ENCODE measurements at regions not wholly inside any gene's neighbourhood (a gene's known extent, or its start where the extent isn't known, plus 50 kb on each side); places are given as distances from the start of the nearest gene placed in this dataset.

DNA sequence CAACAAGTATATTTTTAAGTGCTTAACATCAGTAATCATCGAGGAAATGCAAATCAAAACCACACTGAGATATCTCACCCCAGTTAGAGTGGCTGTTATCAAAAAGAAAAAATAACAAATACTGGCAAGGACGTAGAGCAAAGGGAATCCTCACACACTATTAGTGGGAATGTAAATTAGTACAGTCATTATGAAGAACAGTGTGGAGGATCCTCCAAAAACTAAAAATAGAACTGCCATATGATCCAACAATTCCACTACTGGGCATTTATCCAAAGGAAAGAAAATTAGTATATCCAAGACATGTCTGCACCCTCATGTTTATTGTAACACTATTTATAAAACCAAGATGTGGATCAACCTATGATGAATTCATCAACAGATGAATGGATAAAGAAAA is 149.0 kb upstream of the PWP1 start:
- no peak for DNase-seq
- no peak for ATAC-seq (ENCODE audit: low read depth)
- Mint-ChIP-seq H3K9me3 (peaks cover 1% of the 10 kb centered on the region), H3K4me3 (no peak overlapping the region), H3K27ac (no peak overlapping the region), H3K36me3 (peaks cover 9% of the 10 kb centered on the region), H3K4me1 (peaks cover 14% of the 10 kb centered on the region), H3K27me3 (no peaks in the 10 kb centered on the region)
- POLR2A ChIA-PET = no interaction called here

DNA sequence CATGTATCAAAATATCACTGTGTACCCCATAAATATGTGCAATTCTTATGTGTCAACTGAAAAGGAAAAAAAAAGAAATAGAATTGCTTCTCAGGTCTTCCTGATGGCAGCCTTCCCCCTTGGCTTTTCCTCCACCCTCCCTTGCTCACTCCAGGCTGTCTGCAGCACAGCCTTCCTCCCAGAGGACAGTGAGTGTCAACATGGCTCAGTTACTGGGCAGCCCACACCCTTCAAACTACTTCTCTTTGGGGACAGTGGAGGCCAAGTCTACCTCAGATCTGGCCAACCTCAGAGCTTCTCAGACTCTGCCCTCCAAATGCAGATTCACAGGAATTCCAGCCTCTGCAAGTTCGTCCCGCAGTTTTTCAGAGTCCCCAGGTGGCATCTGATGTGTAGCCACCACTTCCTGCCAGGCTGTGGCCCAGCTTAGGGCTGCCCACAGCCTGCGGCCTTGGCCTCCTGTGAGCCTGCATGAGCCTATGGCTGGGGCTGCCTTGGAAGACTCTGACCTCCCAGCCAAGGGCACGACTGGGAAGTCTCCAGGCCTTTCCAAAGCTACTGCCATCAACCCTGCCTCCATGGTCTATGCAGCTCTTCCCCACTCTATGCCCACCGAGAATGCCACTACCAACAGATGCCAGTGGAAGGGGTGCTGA is 148.0 kb upstream of the PWP1 start:
- POLR2A ChIA-PET = no interaction called here
- Mint-ChIP-seq H3K27ac (no peak overlapping the region), H3K9me3 (peaks cover 1% of the 10 kb centered on the region), H3K27me3 (no peaks in the 10 kb centered on the region), H3K36me3 (peaks cover 6% of the 10 kb centered on the region), H3K4me1 (peaks cover 14% of the 10 kb centered on the region), H3K4me3 (no peak overlapping the region)
- ATAC-seq (ENCODE audit: low read depth) (no peak), DNase-seq (no peak)

DNA sequence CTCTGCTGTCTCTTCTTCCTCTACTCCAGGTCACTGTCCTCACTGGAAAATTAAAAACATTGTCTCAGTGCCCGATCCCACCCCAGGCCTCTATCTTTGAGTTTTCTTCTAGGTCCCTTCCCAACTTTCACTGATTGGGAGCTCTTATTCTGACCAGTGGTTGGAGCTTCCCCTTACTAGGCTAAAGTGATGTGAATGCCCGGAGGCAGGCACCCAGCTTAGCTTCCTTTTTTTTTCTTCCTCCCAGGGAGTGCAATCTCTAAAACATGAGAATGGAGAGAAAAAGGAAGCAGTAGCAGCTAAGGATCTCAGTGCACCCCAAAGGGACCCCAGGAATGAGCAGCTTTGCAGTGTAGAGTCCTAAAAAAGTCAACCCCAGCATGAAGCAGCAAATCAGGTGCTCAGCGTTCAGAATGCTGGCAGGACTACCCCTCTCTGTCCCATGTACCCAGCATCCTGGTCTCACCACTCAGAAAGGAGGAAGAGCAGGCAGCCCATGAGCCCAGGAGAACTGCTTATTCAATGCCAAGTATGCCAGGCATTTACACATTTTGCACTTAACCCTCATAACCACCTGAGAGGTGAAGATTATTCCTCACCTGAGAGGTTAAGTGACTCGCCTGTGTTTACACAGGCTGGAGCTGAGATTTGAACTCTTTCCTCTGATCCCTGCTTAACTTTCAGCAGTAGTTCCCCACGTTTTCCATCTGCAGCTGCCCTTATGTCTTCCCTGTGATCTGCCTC is 146.2 kb upstream of the PWP1 start:
- Mint-ChIP-seq H3K27ac (no peak overlapping the region), H3K4me3 (no peak overlapping the region), H3K36me3 (peaks cover 2% of the 10 kb centered on the region), H3K27me3 (no peaks in the 10 kb centered on the region), H3K9me3 (no peaks in the 10 kb centered on the region), H3K4me1 (peaks cover 7% of the 10 kb centered on the region)
- POLR2A ChIA-PET = no interaction called here
- no peak for DNase-seq
- no peak for ATAC-seq (ENCODE audit: low read depth)

DNA sequence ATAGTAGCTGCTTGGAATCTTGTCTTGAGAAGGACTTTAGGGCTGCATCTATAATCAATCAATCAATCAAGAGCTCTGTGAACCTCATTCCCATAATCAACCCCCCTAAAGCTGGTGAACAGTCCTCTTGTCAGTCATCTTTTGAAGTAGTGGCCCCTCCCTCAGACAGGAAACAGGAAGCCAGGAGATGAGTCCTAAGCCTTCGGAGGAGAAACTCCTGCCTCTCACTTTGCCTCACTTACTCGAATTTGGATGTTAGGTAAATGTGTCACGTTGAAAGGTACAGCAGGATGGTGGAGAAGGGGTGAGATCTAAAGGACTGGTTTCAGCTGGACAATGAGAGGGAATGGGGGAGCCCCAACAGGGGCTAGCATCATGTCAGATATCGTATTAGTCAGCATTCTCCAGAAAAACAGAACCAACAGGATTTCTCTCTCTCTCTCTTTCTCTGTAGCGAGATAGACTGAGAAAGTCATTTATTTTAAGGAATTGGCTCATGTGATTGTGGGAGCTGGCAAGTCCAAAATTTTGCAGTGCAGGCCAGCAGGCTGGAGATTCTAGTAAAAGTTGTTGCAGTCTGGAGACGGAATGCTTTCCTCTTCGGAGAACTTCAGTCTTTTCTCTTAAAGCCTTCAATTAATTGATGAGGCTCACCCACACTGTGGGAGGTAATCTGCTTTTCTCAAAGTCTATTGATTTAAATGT is 144.4 kb upstream of the PWP1 start:
- no peaks in the 10 kb centered on the region for H3K9me3 Mint-ChIP-seq
- DNase-seq (no peak), ATAC-seq (ENCODE audit: low read depth) (no peak)
- no peaks in the 10 kb centered on the region for H3K27me3 Mint-ChIP-seq
- H3K36me3 Mint-ChIP-seq = peaks cover 10% of the 10 kb centered on the region
- no peak overlapping the region for H3K4me3 Mint-ChIP-seq
- H3K4me1 Mint-ChIP-seq = peaks cover 7% of the 10 kb centered on the region
- H3K27ac Mint-ChIP-seq = no peak overlapping the region
- POLR2A ChIA-PET = no interaction called here

DNA sequence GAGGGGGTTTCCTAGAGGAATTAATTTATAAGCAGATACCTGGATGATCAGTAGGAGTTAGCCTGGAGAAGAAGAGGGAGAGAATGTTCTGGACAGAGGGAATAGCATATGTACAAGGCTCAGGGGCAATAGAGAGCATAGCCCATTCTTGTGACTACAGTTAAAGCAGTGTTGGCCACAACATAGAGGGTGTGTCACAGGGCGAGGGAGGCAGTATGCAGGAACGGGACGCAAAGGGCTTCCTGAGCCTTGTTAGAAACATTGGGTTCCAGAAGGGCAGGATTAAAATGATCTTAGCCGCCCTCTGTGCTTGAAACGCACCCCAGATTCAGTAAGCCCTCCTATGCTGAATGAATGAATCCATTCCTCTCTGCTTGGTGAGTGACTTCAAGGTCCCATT is 142.2 kb upstream of the PWP1 start:
- peaks cover 4% of the 10 kb centered on the region for H3K9me3 Mint-ChIP-seq
- peaks cover 6% of the 10 kb centered on the region for H3K4me1 Mint-ChIP-seq
- no peak for ATAC-seq (ENCODE audit: low read depth)

DNA sequence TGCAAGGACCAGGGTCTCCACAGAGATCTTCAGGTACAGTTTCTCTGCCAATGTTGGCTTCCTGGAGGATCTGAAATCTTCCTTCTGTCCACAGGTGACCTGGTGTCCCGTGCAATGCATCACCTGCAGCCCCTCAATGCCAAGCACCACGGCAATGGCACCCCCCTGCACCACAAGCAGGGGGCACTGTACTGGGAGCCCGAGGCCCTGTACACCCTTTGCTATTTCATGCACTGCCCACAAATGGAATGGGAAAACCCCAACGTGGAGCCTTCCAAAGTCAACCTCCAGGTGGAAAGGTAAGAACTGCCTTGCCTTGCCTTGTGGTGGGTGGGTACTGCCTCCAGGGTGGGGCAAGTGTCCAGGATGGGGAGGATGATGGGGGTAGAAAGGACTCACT is 141.8 kb upstream of the PWP1 start:
- Mint-ChIP-seq H3K9me3 (peaks cover 6% of the 10 kb centered on the region), H3K27me3 (no peaks in the 10 kb centered on the region), H3K4me3 (no peak overlapping the region), H3K36me3 (peaks cover 30% of the 10 kb centered on the region), H3K27ac (no peak overlapping the region), H3K4me1 (peaks cover 6% of the 10 kb centered on the region)
- POLR2A ChIA-PET = no interaction called here
- ATAC-seq (ENCODE audit: low read depth) (no peak), DNase-seq (no peak)

More for the DNA sequence above, 142.2 kb upstream of the PWP1 start:
- H3K27me3 Mint-ChIP-seq = no peaks in the 10 kb centered on the region
- peaks cover 27% of the 10 kb centered on the region for H3K36me3 Mint-ChIP-seq
- no peak for DNase-seq
- POLR2A ChIA-PET = no interaction called here
- H3K4me3 Mint-ChIP-seq = no peak overlapping the region
- H3K27ac Mint-ChIP-seq = no peak overlapping the region

DNA sequence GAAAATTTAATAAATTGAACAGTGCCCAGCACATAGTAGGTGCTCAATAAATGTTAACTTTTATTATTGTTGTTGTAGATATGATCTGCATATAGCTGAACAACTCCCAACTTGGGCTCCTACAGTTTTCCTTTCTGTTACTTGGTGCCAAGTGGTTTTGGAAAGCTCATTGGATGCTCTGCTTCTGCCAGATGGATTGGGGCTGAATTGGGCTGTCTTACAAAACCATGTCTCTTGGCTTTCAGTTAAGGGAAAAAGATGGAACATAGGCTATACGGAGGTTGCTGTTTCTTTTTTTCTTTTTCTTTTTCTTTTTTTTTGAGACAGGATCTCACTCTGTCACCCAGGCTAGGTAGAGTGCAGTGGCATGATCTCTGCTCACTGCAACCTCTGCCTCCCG is 140.7 kb upstream of the PWP1 start:
- POLR2A ChIA-PET = no interaction called here
- peaks cover 6% of the 10 kb centered on the region for H3K4me1 Mint-ChIP-seq

DNA sequence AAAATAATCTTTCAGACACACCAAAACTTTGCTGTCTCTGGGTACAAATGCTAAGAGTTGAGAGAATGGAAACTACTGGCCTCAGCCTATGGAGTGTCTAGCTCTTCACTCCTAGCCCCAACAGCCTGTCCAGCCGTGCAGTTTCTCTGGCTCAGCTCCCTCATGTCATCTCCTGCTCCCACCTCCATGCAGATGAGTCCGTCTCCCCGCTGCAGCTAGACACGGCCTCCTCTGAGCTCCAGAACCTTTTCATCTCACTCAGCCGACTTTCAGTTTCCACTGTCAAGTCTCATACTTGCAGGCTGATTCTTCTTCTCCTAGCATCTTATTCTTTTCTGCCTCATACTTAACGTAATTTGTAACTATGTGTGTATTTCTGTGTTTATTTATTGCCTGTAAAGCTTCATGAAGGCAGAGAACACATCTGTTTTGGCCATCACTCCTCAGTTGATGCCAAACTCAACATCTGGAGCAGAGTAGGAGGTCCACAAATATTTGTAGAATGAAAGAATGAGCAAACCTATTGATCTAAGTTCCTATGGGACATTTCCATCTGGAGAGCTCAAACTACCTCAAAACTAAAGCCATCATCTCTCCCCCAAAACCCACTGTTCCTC is 139.8 kb upstream of the PWP1 start:
- Mint-ChIP-seq H3K36me3 (peaks cover 38% of the 10 kb centered on the region), H3K4me1 (peaks cover 5% of the 10 kb centered on the region), H3K9me3 (peaks cover 7% of the 10 kb centered on the region), H3K4me3 (no peak overlapping the region), H3K27ac (no peak overlapping the region), H3K27me3 (no peaks in the 10 kb centered on the region)
- no peak for ATAC-seq (ENCODE audit: low read depth)
- DNase-seq = no peak
- POLR2A ChIA-PET = no interaction called here

More for the DNA sequence above, 140.7 kb upstream of the PWP1 start:
- H3K27me3 Mint-ChIP-seq = no peaks in the 10 kb centered on the region
- peaks cover 7% of the 10 kb centered on the region for H3K9me3 Mint-ChIP-seq
- ATAC-seq (ENCODE audit: low read depth) (no peak), DNase-seq (no peak)
- peaks cover 38% of the 10 kb centered on the region for H3K36me3 Mint-ChIP-seq
- H3K4me3 Mint-ChIP-seq = no peak overlapping the region
- no peak overlapping the region for H3K27ac Mint-ChIP-seq

DNA sequence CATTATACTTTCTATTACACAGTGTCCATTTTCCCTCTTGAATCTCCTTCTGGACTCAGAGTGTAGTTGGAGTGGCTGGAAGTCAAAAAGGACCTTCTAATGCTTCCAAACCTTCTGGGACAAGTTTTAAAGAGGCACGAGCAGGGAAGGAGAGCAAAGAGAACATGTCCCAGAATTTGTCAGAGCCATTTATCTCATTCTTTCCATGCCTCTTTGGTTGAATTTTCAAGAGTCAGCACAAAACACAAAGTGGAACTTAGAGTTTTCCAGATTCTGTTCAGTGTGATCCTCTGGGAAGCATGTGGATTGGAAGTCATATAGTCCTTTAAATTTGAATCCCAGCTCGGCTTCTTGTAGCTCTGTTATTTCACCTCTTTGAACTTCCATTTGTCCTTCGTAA is 138.2 kb upstream of the PWP1 start:
- H3K4me3 Mint-ChIP-seq = no peak overlapping the region
- POLR2A ChIA-PET = no interaction called here
- H3K9me3 Mint-ChIP-seq = peaks cover 7% of the 10 kb centered on the region
- no peak for DNase-seq
- no peak for ATAC-seq (ENCODE audit: low read depth)
- H3K4me1 Mint-ChIP-seq = peaks cover 2% of the 10 kb centered on the region
- no peak overlapping the region for H3K27ac Mint-ChIP-seq
- no peaks in the 10 kb centered on the region for H3K27me3 Mint-ChIP-seq
- H3K36me3 Mint-ChIP-seq = peaks cover 38% of the 10 kb centered on the region

DNA sequence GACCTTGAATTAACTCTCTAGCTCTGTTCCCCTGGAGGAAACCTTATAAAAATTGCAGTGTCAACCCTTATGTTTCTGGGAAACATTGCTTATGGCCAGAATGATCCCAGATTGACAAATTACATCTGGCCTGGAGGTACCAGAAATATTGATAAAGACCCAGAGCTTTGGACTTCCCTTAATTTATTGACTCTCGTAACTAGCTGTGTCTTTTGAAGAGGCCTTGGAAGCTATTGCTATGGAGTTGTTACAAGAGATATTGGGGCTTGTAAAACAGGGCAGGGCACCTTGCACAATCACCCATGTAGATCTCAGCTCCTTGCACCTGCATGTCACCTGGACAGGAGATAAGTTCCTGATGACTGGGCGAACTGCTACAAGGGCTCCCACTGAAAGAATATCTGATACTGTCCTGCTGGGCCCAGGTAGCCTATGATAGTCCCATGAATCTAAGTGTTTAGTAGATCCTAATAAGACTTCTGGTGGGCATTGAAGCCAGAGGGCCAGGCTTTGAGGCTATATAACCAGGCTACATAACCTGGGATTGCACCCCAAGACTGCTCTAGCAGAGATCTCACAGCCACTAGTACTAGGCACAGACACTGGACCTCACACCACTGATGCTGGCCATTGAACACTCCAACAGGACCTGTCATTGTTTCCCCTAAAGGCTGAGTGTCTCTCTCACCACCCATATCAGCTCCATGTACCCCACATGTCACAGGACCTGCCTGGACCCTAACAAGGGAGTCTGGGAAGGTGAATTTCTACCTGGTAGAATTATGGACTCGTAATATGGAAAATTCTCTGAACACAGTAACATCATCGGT is 135.7 kb upstream of the PWP1 start:
- POLR2A ChIA-PET = no interaction called here
- no peak overlapping the region for H3K4me3 Mint-ChIP-seq
- DNase-seq (no peak), ATAC-seq (ENCODE audit: low read depth) (no peak)
- H3K4me1 Mint-ChIP-seq = peaks cover 2% of the 10 kb centered on the region
- peaks cover 7% of the 10 kb centered on the region for H3K9me3 Mint-ChIP-seq
- no peaks in the 10 kb centered on the region for H3K27me3 Mint-ChIP-seq
- peaks cover 38% of the 10 kb centered on the region for H3K36me3 Mint-ChIP-seq
- H3K27ac Mint-ChIP-seq = no peak overlapping the region

DNA sequence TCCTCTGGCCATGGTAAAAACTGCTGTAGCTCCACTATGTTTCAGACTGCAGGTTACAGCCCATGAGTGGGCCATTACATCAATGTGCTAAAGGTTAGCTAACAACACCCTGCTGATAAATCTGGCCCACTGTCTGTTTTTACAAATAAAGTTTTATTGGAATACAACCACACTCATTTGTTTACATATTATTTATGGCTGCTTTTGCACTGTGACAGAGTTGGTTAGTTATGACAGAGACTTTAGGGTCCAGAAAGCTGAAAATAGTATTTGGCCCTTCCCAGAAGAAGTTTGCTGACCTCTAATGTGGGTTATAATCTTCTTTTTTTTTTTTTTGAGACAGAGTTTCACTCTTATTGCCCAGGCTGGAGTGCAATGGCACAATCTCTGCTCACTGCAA is 134.2 kb upstream of the PWP1 start:
- H3K4me3 Mint-ChIP-seq = no peak overlapping the region
- peaks cover 2% of the 10 kb centered on the region for H3K4me1 Mint-ChIP-seq
- no peak for DNase-seq
- H3K9me3 Mint-ChIP-seq = peaks cover 7% of the 10 kb centered on the region
- POLR2A ChIA-PET = interaction anchor here (0.7 kb wide), 1 partner anchor 36 kb away, joined by 3 read pairs; no protein-coding TSS in a partner anchor
- ATAC-seq (ENCODE audit: low read depth) = no peak
- peaks cover 26% of the 10 kb centered on the region for H3K36me3 Mint-ChIP-seq
- no peaks in the 10 kb centered on the region for H3K27me3 Mint-ChIP-seq
- H3K27ac Mint-ChIP-seq = no peak overlapping the region

DNA sequence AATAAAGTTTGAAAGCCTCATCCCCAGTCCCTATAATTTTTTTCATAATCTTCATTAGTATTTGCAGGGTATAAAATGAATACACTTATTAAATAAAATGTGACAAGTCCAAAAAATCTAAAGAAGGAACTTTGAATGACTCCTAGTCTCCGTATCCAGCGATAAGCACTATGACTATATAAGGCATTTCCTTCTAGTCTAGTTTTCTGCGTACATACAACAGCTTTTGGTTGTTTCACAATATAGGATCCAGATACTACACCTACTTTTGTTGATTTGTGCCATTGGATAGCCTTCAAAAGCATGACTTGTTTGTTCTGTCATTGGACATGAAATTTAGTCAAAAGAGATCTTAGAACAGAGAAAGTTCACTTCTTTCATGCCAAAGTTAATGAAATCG is 133.3 kb upstream of the PWP1 start:
- no peak for ATAC-seq (ENCODE audit: low read depth)
- Mint-ChIP-seq H3K9me3 (peaks cover 7% of the 10 kb centered on the region), H3K4me1 (peaks cover under 1% of the 10 kb centered on the region), H3K36me3 (peaks cover 21% of the 10 kb centered on the region), H3K27ac (no peak overlapping the region), H3K4me3 (no peak overlapping the region), H3K27me3 (no peaks in the 10 kb centered on the region)
- POLR2A ChIA-PET = no interaction called here
- DNase-seq = no peak

DNA sequence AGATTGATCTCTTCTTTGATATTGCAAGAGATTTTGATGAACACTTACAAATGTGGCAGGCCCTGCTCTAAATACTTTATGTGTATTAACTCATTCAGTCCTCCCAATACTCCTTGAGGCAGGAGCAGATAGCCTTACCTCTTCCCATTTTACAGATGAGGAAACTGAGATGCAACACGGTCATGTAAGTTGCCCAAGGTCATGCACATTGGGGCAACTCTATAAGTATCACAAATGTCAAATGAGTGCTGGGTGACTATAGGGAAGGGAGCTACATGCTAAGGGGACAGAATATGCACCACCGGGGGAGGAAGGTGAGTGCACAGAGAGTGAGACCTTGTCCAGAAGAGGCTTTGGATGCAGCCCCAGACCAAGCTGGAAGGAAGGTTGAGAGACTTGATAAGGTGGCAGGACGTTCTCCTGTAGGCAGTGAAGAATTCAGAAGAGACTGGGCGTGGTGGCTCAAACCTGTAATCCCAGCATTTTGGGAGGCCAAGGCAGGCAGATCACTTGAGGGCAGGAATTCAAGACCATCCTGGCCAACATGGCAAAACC is 132.3 kb upstream of the PWP1 start:
- no peak for ATAC-seq (ENCODE audit: low read depth)
- no peak overlapping the region for H3K27ac Mint-ChIP-seq
- POLR2A ChIA-PET = no interaction called here

More for the DNA sequence above, 132.3 kb upstream of the PWP1 start:
- no peaks in the 10 kb centered on the region for H3K27me3 Mint-ChIP-seq
- no peak for DNase-seq
- H3K36me3 Mint-ChIP-seq = peaks cover 12% of the 10 kb centered on the region
- H3K9me3 Mint-ChIP-seq = peaks cover 4% of the 10 kb centered on the region
- no peaks in the 10 kb centered on the region for H3K4me1 Mint-ChIP-seq
- H3K4me3 Mint-ChIP-seq = no peak overlapping the region

Data from activated naive CD8-positive, alpha-beta T cell treated with anti-CD3 and anti-CD28 coated beads, Interleukin-2, amount 10 ng/mL, durations not matched to agents 7 days and 5 days (primary cell).